ENCODE measurements at regions not wholly inside any gene's neighbourhood (a gene's known extent, or its start where the extent isn't known, plus 50 kb on each side); places are given as distances from the start of the nearest gene placed in this dataset.

GRCh38 chrX:45862801-45863200 lies 662.1 kb upstream of the DIPK2B start:
- DNase-seq = no peak

- no peak for DNase-seq
Observed at GRCh38 chrX:45860450-45860849, 659.8 kb upstream of the DIPK2B start.

GRCh38 chrX:45859407-45859806 lies 658.7 kb upstream of the DIPK2B start:
- no peak for DNase-seq

GRCh38 chrX:45852884-45853283 lies 652.2 kb upstream of the DIPK2B start:
- DNase-seq = no peak

- peak in 2 of 3 donors; percentile 18 to 36 for DNase-seq
Observed at GRCh38 chrX:45851434-45851991, 650.8 kb upstream of the DIPK2B start.

- DNase-seq = peak; percentile 21 to 52 (median 39)
Observed at GRCh38 chrX:45850775-45851433, 650.2 kb upstream of the DIPK2B start.

- peak in 1 of 3 donors; percentile 18 for DNase-seq
Observed at GRCh38 chrX:45850197-45850774, 649.6 kb upstream of the DIPK2B start.

GRCh38 chrX:45849261-45849862 lies 648.7 kb upstream of the DIPK2B start:
- peak; percentile 28 to 47 (median 47) for DNase-seq

GRCh38 chrX:45847961-45848360 lies 647.3 kb upstream of the DIPK2B start:
- no peak for DNase-seq

GRCh38 chrX:45846328-45846727 lies 645.7 kb upstream of the DIPK2B start:
- DNase-seq = no peak

- DNase-seq = no peak
Observed at GRCh38 chrX:45845142-45845541, 644.5 kb upstream of the DIPK2B start.

GRCh38 chrX:45843518-45843917 lies 642.8 kb upstream of the DIPK2B start:
- peak; percentile 20 to 26 (median 23) for DNase-seq

- no peak for DNase-seq
Observed at GRCh38 chrX:45842926-45843315, 642.2 kb upstream of the DIPK2B start.

GRCh38 chrX:45842207-45842925 lies 641.7 kb upstream of the DIPK2B start:
- no peak for DNase-seq

GRCh38 chrX:45840411-45840950 lies 639.8 kb upstream of the DIPK2B start:
- no peak for DNase-seq

GRCh38 chrX:45830343-45830742 lies 629.7 kb upstream of the DIPK2B start:
- DNase-seq = no peak

- peak; percentile 71 to 80 (median 73) for DNase-seq
Observed at GRCh38 chrX:45824471-45824870, 623.8 kb upstream of the DIPK2B start.

GRCh38 chrX:45823536-45823935 lies 622.9 kb upstream of the DIPK2B start:
- no peak for DNase-seq

- DNase-seq = no peak
Observed at GRCh38 chrX:45822124-45822523, 621.4 kb upstream of the DIPK2B start.

GRCh38 chrX:45818913-45819312 lies 618.2 kb upstream of the DIPK2B start:
- DNase-seq = peak in 1 of 3 donors; percentile 24

GRCh38 chrX:45815441-45815840 lies 614.8 kb upstream of the DIPK2B start:
- no peak for DNase-seq

- DNase-seq = no peak
Observed at GRCh38 chrX:45811326-45811725, 610.6 kb upstream of the DIPK2B start.
